ENCODE measurements at regions not wholly inside any gene's neighbourhood (a gene's known extent, or its start where the extent isn't known, plus 50 kb on each side); places are given as distances from the start of the nearest gene placed in this dataset.
"Not testable (repeated sequence)": the region's sequence is repeated elsewhere in the genome, so short reads cannot be mapped to it uniquely, and the experiment has no call there.

DNA sequence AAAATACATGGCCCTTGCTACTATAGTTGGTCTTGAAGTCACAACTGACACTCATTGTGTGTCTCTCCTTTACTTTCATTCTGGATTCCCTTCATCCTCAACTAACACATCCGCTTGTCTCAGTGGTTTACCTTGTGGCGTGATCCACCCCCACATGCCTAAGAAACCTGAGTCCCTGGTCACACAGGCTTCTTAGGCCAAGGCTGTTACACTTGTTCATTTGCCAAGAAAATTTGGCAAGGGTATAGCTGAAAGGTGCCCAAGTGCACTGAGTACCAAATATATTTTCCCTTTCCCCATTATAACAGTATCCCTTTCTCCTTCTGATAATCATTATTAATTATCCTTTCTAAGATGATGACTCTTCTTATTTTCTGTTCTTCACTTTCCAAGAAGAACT lies 207.6 kb upstream of the STAC start:
- Histone ChIP-seq H3K27me3 (ENCODE audit: insufficient read depth, low read length) (no peaks in the 10 kb centered on the region), H3K4me3 (ENCODE audit: low read length) (no peak overlapping the region), H3K9ac (ENCODE audit: low read depth, low read length) (no peak overlapping the region), H3K27ac (ENCODE audit: low read length) (no peak overlapping the region), H3K9me3 (ENCODE audit: insufficient read depth, low read depth, low read length) (no peaks in the 10 kb centered on the region), H3K36me3 (ENCODE audit: insufficient read depth, low read depth, low read length) (no peaks in the 10 kb centered on the region), H3K4me1 (ENCODE audit: insufficient read depth, low read length) (peaks cover 16% of the 10 kb centered on the region; the same call in 1 of the 2 replicates)

DNA sequence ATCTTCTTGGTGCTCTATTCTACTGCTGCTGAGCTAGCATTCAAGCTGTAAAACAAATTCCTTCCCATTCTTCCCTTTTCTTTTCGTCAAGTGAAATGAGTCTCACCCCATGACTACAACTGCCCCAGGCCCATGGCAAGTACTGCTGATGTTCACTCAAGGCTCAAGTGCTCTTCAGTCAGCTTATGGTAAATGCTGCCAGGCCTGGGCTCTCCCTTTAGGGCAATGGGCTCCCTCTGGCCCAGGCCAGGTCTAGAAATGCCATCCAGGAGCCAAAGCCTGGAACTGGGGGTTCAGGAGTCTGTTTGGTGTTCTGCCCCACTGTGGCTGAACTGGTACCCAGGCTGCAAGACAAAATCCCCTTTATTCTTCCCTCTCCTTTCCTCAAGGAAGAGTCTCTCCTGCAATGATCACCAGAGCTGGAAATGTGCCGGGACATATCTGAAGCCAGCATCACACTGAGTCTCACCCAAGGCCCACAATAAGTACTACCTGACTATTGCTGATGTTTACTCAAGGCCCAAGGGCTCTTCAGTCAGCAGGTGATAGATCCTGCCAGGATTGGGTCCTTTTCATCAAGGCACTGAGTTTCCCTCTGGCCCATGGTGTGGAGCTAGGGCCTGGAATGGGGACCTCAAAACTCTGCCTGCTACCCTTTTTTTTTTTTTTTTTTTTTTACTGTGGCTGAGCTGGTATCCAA lies 205.0 kb upstream of the STAC start:
- H3K9me3 ChIP-seq (ENCODE audit: insufficient read depth, low read depth, low read length) = no peaks in the 10 kb centered on the region
- no peak overlapping the region for H3K9ac ChIP-seq (ENCODE audit: low read depth, low read length)
- H3K4me3 ChIP-seq (ENCODE audit: low read length) = no peak overlapping the region
- no peak overlapping the region for H3K27ac ChIP-seq (ENCODE audit: low read length)
- H3K4me1 ChIP-seq (ENCODE audit: insufficient read depth, low read length) = peaks cover 19% of the 10 kb centered on the region; the same call in 1 of the 2 replicates
- no peaks in the 10 kb centered on the region for H3K27me3 ChIP-seq (ENCODE audit: insufficient read depth, low read length)
- H3K36me3 ChIP-seq (ENCODE audit: insufficient read depth, low read depth, low read length) = no peaks in the 10 kb centered on the region

DNA sequence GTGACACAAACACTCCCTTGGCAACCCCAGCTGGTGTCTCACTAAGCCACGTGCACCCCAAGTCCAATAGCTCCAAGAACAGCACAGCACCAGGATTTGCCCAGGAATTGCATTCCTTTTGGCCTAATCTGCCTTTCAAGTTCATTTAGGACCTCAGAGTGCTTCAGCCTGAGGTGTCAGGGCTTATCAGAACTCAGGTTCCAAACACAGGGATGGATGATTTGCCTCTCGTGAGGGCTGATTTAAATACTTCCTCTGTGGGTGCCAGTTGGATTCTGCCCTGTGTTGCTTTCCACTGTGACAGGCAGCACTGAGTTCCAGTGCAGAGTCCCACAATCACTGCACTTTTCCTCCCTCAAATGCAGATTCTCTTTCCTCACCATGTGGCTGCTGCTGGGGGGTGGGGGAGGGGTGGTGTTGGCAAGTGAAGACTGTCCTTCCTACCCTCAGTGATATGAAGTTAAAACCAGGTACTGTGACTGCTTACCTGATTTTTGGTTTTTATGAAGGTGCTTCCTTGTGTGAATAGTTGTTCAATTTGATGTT lies 204.3 kb upstream of the STAC start:
- H3K36me3 ChIP-seq (ENCODE audit: insufficient read depth, low read depth, low read length) = no peaks in the 10 kb centered on the region
- H3K9me3 ChIP-seq (ENCODE audit: insufficient read depth, low read depth, low read length) = no peaks in the 10 kb centered on the region
- H3K27me3 ChIP-seq (ENCODE audit: insufficient read depth, low read length) = no peaks in the 10 kb centered on the region
- no peak overlapping the region for H3K27ac ChIP-seq (ENCODE audit: low read length)
- no peak overlapping the region for H3K4me3 ChIP-seq (ENCODE audit: low read length)
- H3K9ac ChIP-seq (ENCODE audit: low read depth, low read length) = no peak overlapping the region
- peaks cover 19% of the 10 kb centered on the region; the same call in 1 of the 2 replicates for H3K4me1 ChIP-seq (ENCODE audit: insufficient read depth, low read length)

DNA sequence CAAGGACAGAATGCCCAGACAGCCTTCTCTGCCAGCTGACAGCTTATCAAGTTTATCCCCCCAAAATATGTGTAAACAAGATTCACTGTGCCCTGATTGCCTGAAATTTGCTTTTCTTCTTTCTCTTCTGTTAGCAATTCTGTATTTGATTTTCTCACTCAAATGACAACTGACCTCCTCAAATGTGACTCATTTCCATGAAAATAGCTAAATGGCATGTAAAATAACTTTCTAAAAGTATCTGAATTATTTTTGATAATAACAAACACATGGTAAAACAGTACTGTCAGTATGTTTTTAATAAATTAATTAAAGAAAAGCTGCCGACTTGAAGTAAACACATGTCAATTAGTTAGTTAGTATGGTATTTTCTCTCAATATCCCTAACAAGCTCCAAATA lies 202.3 kb upstream of the STAC start:
- Histone ChIP-seq H3K36me3 (ENCODE audit: insufficient read depth, low read depth, low read length) (no peaks in the 10 kb centered on the region), H3K4me3 (ENCODE audit: low read length) (no peak overlapping the region), H3K9me3 (ENCODE audit: insufficient read depth, low read depth, low read length) (no peaks in the 10 kb centered on the region), H3K4me1 (ENCODE audit: insufficient read depth, low read length) (peaks cover 15% of the 10 kb centered on the region; the same call in 1 of the 2 replicates), H3K27ac (ENCODE audit: low read length) (no peak overlapping the region), H3K27me3 (ENCODE audit: insufficient read depth, low read length) (no peaks in the 10 kb centered on the region), H3K9ac (ENCODE audit: low read depth, low read length) (no peak overlapping the region)

DNA sequence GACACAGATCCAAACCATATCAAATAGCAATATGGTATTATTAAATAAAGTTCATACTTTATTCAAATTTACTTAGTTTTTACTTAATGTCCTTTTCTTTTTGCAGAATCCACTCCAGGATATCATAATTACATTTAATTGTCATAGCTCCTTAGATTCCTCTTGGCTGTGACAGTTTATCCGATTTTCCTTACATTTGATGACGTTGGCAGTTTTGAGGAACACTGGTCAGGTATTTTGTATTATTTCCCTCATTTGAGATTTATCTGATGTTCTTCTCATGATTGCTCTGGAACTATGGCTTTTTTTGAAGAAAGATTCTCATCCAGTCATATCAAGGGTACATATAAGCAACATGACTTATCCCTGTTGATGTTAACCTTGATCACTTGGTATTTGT lies 198.3 kb upstream of the STAC start:
- Histone ChIP-seq H3K4me1 (ENCODE audit: insufficient read depth, low read length) (peaks cover 6% of the 10 kb centered on the region; the same call in 1 of the 2 replicates), H3K36me3 (ENCODE audit: insufficient read depth, low read depth, low read length) (no peaks in the 10 kb centered on the region), H3K9me3 (ENCODE audit: insufficient read depth, low read depth, low read length) (no peaks in the 10 kb centered on the region), H3K9ac (ENCODE audit: low read depth, low read length) (no peak overlapping the region), H3K4me3 (ENCODE audit: low read length) (no peak overlapping the region), H3K27me3 (ENCODE audit: insufficient read depth, low read length) (no peaks in the 10 kb centered on the region), H3K27ac (ENCODE audit: low read length) (no peak overlapping the region)

DNA sequence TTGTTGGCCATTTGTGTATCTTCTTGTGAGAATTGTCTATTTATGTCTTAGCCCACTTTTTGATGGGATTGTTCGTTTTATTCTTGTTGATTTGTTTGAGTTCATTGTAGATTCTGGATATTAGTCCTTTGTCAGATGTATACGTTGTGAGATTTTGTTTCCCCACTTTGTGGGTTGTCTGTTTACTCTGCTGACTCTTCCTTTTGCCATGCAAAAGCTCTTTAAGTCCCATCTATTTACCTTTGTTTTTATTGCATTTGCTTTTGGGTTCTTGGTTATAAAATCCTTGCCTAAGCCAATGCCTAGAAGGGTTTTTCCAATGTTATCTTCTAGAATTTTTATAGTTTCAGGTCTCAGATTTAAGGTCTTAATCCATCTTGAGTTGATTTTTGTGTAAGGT lies 193.1 kb upstream of the STAC start:
- not testable (repeated sequence) for H3K9me3 ChIP-seq (ENCODE audit: insufficient read depth, low read depth, low read length); H3K4me3 ChIP-seq (ENCODE audit: low read length); H3K4me1 ChIP-seq (ENCODE audit: insufficient read depth, low read length); H3K9ac ChIP-seq (ENCODE audit: low read depth, low read length); H3K27me3 ChIP-seq (ENCODE audit: insufficient read depth, low read length); H3K36me3 ChIP-seq (ENCODE audit: insufficient read depth, low read depth, low read length); H3K27ac ChIP-seq (ENCODE audit: low read length)

DNA sequence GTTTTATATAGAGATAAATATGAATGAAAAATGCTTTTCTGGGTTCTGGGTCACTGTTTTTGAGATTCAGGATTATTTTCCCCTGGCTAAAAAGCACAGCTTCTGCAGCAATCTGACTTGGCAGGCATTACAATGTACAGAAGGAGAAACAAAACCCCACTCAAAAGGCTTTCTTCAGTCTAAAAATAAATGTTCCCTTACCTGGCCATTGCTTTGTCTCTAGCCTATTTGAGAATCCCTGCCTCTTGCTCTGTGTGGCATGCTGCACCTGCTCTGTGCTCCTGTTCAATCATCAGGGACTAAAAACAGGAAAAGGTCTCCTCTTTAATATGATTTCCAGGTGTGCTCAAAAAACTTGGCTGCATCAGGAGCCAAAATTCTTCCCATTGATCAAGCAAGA lies 187.4 kb upstream of the STAC start:
- no peak overlapping the region for H3K4me3 ChIP-seq (ENCODE audit: low read length)
- H3K27ac ChIP-seq (ENCODE audit: low read length) = no peak overlapping the region
- H3K9me3 ChIP-seq (ENCODE audit: insufficient read depth, low read depth, low read length) = no peaks in the 10 kb centered on the region
- H3K9ac ChIP-seq (ENCODE audit: low read depth, low read length) = no peak overlapping the region
- H3K36me3 ChIP-seq (ENCODE audit: insufficient read depth, low read depth, low read length) = no peaks in the 10 kb centered on the region
- no peaks in the 10 kb centered on the region; the same call in 1 of the 2 replicates for H3K4me1 ChIP-seq (ENCODE audit: insufficient read depth, low read length)
- H3K27me3 ChIP-seq (ENCODE audit: insufficient read depth, low read length) = no peaks in the 10 kb centered on the region

DNA sequence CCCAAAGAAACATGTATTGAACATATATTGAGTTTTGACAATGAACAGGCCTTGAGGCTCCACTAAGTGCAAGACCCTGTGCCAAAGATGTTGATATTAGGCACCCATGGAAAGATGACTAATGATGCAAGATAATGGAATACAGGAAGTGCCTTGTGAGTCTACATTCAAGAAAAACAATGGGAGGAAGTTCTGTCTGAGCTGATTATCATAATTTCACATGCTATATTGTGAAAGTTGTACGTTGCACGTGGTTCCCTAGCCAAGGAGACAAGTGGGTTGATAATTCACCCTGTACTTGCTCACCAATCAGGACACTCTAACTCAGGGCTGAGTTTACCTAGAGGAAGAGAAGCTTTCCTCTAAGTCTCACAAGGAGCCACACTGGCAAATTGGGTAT lies 186.9 kb upstream of the STAC start:
- Histone ChIP-seq H3K9me3 (ENCODE audit: insufficient read depth, low read depth, low read length) (no peaks in the 10 kb centered on the region), H3K36me3 (ENCODE audit: insufficient read depth, low read depth, low read length) (no peaks in the 10 kb centered on the region), H3K9ac (ENCODE audit: low read depth, low read length) (no peak overlapping the region), H3K27me3 (ENCODE audit: insufficient read depth, low read length) (no peaks in the 10 kb centered on the region), H3K27ac (ENCODE audit: low read length) (no peak overlapping the region), H3K4me3 (ENCODE audit: low read length) (no peak overlapping the region), H3K4me1 (ENCODE audit: insufficient read depth, low read length) (peaks cover 3% of the 10 kb centered on the region; the same call in 1 of the 2 replicates)

DNA sequence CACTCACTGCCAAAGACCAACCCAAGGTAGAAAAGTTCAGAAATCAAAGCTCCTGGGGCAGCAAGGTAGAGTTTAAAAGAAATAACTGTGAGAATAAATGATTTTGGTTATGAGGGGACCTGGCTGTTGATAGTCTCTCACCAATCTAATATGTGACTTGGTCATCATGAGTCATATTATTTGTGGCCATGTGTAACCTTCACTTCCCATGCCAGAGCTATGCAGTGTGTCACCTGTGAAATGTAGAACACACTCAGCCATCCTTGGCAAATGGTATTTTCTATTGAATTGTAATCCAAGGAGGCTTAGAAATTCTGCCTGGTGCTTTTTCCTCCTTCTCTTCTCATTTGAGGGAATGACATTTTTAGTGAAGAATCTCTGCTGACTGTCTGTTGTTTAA lies 184.2 kb upstream of the STAC start:
- no peaks in the 10 kb centered on the region for H3K36me3 ChIP-seq (ENCODE audit: insufficient read depth, low read depth, low read length)
- no peaks in the 10 kb centered on the region for H3K9me3 ChIP-seq (ENCODE audit: insufficient read depth, low read depth, low read length)
- H3K27ac ChIP-seq (ENCODE audit: low read length) = no peak overlapping the region
- no peak overlapping the region for H3K4me3 ChIP-seq (ENCODE audit: low read length)
- H3K9ac ChIP-seq (ENCODE audit: low read depth, low read length) = no peak overlapping the region
- H3K4me1 ChIP-seq (ENCODE audit: insufficient read depth, low read length) = peaks cover 3% of the 10 kb centered on the region; the same call in 1 of the 2 replicates
- no peaks in the 10 kb centered on the region for H3K27me3 ChIP-seq (ENCODE audit: insufficient read depth, low read length)

DNA sequence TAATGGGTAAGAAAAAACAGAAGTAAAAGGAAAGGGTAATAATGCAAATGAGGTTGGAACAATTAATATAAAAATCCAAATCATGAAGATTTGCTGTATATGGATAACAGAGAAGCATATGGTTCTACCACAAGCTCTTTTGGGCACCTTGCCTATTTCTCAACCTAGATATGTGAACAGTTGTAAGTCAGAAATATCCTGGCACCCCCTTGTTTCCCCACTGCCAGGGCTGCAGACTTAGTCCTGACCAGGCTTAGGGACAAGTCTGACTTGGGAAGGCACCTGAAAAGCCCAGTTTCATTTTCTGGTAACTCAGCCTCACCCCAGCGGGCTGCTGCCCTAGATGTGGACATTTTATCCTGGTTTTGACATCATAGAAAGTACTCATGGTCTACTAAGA lies 183.2 kb upstream of the STAC start:
- H3K4me3 ChIP-seq (ENCODE audit: low read length) = no peak overlapping the region
- no peaks in the 10 kb centered on the region for H3K36me3 ChIP-seq (ENCODE audit: insufficient read depth, low read depth, low read length)
- H3K27ac ChIP-seq (ENCODE audit: low read length) = no peak overlapping the region
- H3K9me3 ChIP-seq (ENCODE audit: insufficient read depth, low read depth, low read length) = no peaks in the 10 kb centered on the region
- no peaks in the 10 kb centered on the region for H3K27me3 ChIP-seq (ENCODE audit: insufficient read depth, low read length)
- H3K4me1 ChIP-seq (ENCODE audit: insufficient read depth, low read length) = peaks cover 9% of the 10 kb centered on the region; the same call in 1 of the 2 replicates
- no peak overlapping the region for H3K9ac ChIP-seq (ENCODE audit: low read depth, low read length)

DNA sequence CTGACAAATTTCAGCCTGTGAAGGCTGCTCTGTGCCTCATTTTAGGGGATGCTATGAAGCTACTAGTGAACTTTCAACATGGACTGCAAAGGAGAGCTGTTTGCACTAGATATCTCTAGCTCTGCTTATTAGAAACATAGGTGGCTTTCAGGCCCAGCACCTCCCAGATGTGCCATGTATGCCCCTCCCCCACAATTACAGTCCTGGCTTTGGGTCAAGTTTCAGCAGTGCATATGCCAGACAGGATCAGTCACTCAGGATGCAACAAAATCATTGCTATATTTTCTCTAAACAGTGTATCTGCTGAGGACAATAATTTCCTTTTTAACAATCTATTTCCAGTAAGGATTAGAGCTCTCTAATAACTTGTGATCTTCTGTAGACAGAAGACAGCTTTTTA lies 178.8 kb upstream of the STAC start:
- Histone ChIP-seq H3K36me3 (ENCODE audit: insufficient read depth, low read depth, low read length) (no peaks in the 10 kb centered on the region), H3K9me3 (ENCODE audit: insufficient read depth, low read depth, low read length) (no peaks in the 10 kb centered on the region), H3K4me3 (ENCODE audit: low read length) (no peak overlapping the region), H3K4me1 (ENCODE audit: insufficient read depth, low read length) (peaks cover 9% of the 10 kb centered on the region; the same call in 1 of the 2 replicates), H3K27me3 (ENCODE audit: insufficient read depth, low read length) (no peaks in the 10 kb centered on the region), H3K9ac (ENCODE audit: low read depth, low read length) (no peak overlapping the region), H3K27ac (ENCODE audit: low read length) (no peak overlapping the region)

DNA sequence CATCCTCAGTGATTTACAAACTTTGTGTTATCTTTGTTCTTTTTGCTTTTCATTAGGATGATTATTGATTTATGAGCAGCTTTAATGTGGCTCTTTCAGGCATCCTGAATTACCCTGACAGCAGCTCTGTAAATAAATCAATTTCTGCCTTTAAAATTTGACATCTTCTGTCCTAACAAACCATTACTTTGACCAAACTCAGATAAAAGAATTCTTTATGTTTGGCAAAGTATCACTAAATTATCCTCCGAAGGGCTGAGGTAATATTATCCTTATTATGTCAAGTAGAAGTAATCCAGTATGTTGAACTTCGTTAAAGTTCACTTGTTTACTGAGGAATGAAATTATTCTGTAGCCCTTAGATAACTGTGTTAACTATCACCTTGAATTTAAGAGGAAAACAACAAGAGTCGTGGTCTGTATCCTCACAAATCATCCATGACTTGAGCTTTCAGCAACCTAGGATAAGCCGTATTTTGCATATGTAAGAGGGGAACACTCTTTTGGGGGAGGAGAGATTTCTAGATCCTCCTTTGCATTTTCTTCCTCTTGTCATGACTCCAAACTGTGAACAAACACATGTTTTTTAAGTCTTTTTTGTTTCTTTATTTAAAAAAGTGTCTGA lies 173.2 kb upstream of the STAC start:
- H3K36me3 ChIP-seq (ENCODE audit: insufficient read depth, low read depth, low read length) = no peaks in the 10 kb centered on the region
- H3K4me3 ChIP-seq (ENCODE audit: low read length) = peak overlapping the region; percentile 17; the same call in 1 of the 2 replicates
- H3K9me3 ChIP-seq (ENCODE audit: insufficient read depth, low read depth, low read length) = no peaks in the 10 kb centered on the region
- H3K4me1 ChIP-seq (ENCODE audit: insufficient read depth, low read length) = peaks cover 12% of the 10 kb centered on the region
- H3K27ac ChIP-seq (ENCODE audit: low read length) = no peak overlapping the region
- H3K9ac ChIP-seq (ENCODE audit: low read depth, low read length) = no peak overlapping the region
- H3K27me3 ChIP-seq (ENCODE audit: insufficient read depth, low read length) = no peaks in the 10 kb centered on the region

Measured in iPS-20b (cell line).